Effector CD4-positive, alpha-beta T cell (primary cell): ENCODE measurements at regions not wholly inside any gene's neighbourhood (a gene's known extent, or its start where the extent isn't known, plus 50 kb on each side); places are given as distances from the start of the nearest gene placed in this dataset.

Experiments used
- DNase-seq: peaks from one replicate; pipeline ENCODE4 v3.0.0-alpha.2; 2020

- DNase-seq, result no peak
These were observed 198.4 kb downstream of the GALR1 start for GRCh38 chr18:77448046-77448445.

- no peak for DNase-seq
These were observed 205.4 kb downstream of the GALR1 start for GRCh38 chr18:77455004-77455403.

GRCh38 chr18:77457681-77458080, 208.0 kb downstream of the GALR1 start:
- DNase-seq, result no peak

- no peak for DNase-seq
These were observed 211.5 kb downstream of the GALR1 start for GRCh38 chr18:77461062-77461688.

- DNase-seq, result no peak
These were observed 215.3 kb downstream of the GALR1 start for GRCh38 chr18:77464917-77465316.

GRCh38 chr18:77466890-77467289, 217.2 kb downstream of the GALR1 start:
- no peak for DNase-seq

GRCh38 chr18:77469131-77469530, 219.5 kb downstream of the GALR1 start:
- DNase-seq, result no peak

GRCh38 chr18:77470569-77471413, 221.1 kb downstream of the GALR1 start:
- DNase-seq, result no peak

- no peak for DNase-seq
These were observed 222.9 kb downstream of the GALR1 start for GRCh38 chr18:77472509-77472908.

- no peak for DNase-seq
These were observed 229.2 kb downstream of the GALR1 start for GRCh38 chr18:77478646-77479442.

GRCh38 chr18:77481541-77481940, 231.9 kb downstream of the GALR1 start:
- DNase-seq, result no peak

- DNase-seq, result no peak
These were observed 232.8 kb downstream of the GALR1 start for GRCh38 chr18:77482190-77483085.

- no peak for DNase-seq
These were observed 237.3 kb downstream of the GALR1 start for GRCh38 chr18:77486985-77487384.

- no peak for DNase-seq
These were observed 238.5 kb downstream of the GALR1 start for GRCh38 chr18:77487951-77488740.

GRCh38 chr18:77495079-77495478, 245.4 kb downstream of the GALR1 start:
- DNase-seq, result no peak

- no peak for DNase-seq
These were observed 246.5 kb downstream of the GALR1 start for GRCh38 chr18:77495982-77496690.

- DNase-seq, result no peak
These were observed 251.6 kb downstream of the GALR1 start for GRCh38 chr18:77501266-77501665.

GRCh38 chr18:77505499-77505898, 255.9 kb downstream of the GALR1 start:
- no peak for DNase-seq

- no peak for DNase-seq
These were observed 262.5 kb downstream of the GALR1 start for GRCh38 chr18:77512152-77512551.

GRCh38 chr18:77517901-77518300, 268.3 kb downstream of the GALR1 start:
- DNase-seq, result no peak

- no peak for DNase-seq
These were observed 271.1 kb downstream of the GALR1 start for GRCh38 chr18:77520767-77521166.
